NCI-H128 (cell line): ENCODE measurements at regions not wholly inside any gene's neighbourhood (a gene's known extent, or its start where the extent isn't known, plus 50 kb on each side); places are given as distances from the start of the nearest gene placed in this dataset.
"Not testable (repeated sequence)": the region's sequence is repeated elsewhere in the genome, so short reads cannot be mapped to it uniquely, and the experiment has no call there.

Source experiments
- DNase-seq: peaks from one replicate; lab custom pipeline; 2025; ENCODE audit not compliant: unreplicated experiment; lab: John Stamatoyannopoulos, UW

DNA sequence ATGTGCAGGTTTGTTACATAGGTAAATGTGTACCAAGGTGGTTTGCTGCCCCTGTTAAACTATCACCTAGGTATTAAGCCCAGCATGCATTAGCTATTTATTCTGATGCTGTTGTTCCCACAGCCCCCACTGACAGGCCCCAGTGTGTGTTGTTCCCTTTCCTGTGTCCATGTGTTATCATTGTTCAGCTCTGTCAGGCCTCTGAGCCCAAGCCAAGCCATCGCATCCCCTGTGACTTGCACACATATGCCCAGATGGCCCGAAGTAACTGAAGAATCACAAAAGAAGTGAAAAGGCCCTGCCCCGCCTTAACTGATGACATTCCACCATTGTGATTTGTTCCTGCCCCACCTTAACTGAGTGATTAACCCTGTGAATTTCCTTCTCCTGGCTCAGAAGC is 757.5 kb downstream of the NR2F1-AS1 start:
- DNase-seq: not testable (repeated sequence)

DNA sequence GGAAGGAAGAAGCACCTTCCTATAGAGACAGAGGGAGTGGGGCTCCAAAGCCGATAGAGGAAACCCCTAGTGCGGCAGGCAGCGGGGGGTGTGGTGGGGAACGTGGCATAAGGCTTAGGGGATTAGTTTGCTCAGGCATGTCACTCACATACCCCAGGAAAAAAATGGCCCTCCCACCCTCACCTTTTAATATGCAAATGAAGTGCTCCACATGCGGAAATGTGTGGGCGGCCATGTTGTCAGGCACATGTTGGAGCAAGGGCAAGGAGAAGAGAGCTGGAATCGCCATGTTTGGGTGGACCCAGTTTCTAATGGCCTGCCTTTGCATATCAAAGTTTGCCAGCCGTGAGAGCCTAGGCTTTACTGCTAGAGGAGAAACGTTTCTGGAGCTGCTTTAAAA is 758.8 kb downstream of the NR2F1-AS1 start:
- no peak for DNase-seq

- no peak for DNase-seq
These were observed 771.1 kb downstream of the NR2F1-AS1 start for GRCh38 chr5:92809855-92810465.

- DNase-seq: no peak
These were observed 772.5 kb downstream of the NR2F1-AS1 start for GRCh38 chr5:92808474-92808873.

DNA sequence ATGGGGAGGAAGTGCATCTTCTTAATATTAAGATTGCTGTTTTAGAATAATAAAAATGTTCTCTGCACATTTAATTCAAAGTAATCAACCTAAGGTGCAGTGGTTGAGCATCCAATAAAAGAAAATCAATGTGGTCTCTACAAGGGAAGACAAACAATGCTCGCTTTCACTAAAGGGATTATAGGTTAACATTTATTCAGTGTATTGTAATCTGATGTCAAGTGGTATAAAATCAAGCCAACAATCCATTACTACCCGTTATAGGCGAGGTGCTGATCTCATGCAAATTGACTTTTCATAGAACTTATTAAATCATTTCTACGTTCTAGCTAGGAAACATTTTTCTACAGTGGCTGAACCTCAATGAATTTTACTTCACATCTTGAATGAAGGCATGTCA is 773.9 kb downstream of the NR2F1-AS1 start:
- DNase-seq: no peak

DNA sequence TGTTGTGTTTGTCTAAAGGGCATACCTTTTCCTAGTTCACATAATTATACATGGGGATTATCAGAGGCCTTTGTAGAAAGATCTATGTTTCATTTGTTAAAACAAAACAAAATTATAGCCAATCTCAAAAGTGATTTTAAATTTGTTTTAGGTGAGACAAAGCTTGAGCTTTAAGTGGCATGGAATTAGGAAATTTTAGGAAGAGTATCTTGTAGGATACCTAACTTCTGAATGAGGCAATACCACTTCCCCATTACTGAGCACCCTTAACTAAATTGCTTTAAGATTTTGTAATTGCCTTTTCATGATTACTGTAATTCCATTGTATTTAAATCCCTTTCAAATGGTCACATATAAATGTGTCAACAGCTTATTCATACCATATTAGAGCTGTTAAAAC is 775.6 kb downstream of the NR2F1-AS1 start:
- DNase-seq: no peak

DNA sequence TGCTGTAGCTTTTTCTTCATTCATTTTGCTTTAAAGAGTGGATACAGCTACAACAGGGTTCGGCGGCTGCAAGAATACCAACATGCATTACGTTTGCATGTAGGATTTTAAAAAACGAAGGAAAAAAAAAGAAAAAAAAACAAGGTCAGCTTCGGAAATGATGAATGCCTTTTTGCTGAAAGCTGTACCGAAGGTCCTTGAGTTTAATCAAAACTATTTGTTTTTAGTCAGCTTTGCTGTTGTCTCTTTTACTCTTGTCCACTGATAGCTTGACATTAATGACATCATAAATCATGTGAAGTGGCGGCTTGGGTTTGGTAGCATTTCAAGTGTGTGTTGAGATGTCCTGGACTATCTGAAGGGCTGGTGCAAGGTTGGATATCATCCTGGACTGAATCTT is 779.1 kb downstream of the NR2F1-AS1 start:
- no peak for DNase-seq

GRCh38 chr5:92800365-92800764 is 780.7 kb downstream of the NR2F1-AS1 start:
- no peak for DNase-seq

DNA sequence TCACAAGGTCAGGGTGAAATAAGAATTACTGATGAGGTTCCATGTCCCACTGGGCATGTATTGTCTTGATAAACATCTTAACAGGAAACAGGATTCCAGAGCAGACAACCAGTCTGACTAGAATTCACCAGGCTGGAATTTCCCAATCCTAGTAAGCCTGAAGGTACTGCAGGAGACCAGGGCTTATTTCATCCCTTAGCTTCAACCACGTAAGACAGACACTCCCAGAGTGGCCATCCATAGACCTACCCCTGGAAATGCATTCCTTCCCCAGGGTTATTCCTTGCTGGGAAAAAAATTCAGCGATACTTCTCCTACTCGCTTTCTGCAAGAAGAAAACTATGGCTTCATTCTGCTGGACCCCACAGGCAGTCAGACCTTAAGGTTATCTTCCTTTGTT is 785.4 kb downstream of the NR2F1-AS1 start:
- DNase-seq: no peak

GRCh38 chr5:92780057-92780456 is 801.0 kb downstream of the NR2F1-AS1 start:
- no peak for DNase-seq

DNA sequence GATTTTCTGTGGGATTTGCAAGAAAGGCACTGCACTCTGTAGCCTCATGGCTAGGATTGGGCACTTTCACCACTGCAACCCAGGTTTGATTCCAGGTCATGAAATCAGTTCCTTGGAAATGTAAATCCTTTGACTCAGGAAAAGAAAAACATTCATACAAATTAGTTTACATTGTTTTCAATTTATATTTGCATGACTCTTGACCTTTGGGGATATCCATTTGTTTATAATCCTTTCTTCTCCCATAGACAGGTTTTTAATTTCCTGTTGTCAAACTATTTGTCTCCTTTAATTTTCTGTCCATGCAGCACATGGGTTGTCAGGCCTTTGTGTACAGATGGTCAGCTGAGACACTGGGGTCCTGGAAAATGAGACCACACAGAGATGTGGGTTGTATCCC is 801.5 kb downstream of the NR2F1-AS1 start:
- no peak for DNase-seq

GRCh38 chr5:92778261-92778660 is 802.8 kb downstream of the NR2F1-AS1 start:
- no peak for DNase-seq

- no peak for DNase-seq
These were observed 803.6 kb downstream of the NR2F1-AS1 start for GRCh38 chr5:92777421-92777820.

- no peak for DNase-seq
These were observed 805.1 kb downstream of the NR2F1-AS1 start for GRCh38 chr5:92775711-92776615.

DNA sequence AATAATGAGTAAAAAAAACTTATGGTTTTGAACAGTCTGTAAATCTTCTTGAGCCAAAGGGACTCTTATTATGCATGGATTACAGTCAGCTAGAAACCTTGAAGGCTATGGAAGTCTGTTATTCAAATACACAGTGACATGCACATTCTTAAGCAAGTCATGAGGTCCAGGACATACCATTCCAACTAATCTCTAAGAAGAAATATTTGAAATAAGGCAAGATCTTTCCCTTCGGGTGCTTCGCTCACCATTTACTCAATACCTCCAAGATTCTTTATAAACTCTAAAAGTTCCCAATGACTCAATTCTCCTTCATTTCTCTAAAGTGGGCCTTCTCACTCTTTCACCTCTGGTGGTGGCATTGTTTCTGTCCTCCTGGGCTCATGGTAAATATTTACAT is 811.0 kb downstream of the NR2F1-AS1 start:
- no peak for DNase-seq

- no peak for DNase-seq
These were observed 819.4 kb downstream of the NR2F1-AS1 start for GRCh38 chr5:92761585-92761984.

GRCh38 chr5:92760550-92760949 is 820.5 kb downstream of the NR2F1-AS1 start:
- DNase-seq: no peak

- DNase-seq: no peak
These were observed 822.5 kb downstream of the NR2F1-AS1 start for GRCh38 chr5:92758552-92758951.

GRCh38 chr5:92749943-92750342 is 831.1 kb downstream of the NR2F1-AS1 start:
- DNase-seq: no peak

DNA sequence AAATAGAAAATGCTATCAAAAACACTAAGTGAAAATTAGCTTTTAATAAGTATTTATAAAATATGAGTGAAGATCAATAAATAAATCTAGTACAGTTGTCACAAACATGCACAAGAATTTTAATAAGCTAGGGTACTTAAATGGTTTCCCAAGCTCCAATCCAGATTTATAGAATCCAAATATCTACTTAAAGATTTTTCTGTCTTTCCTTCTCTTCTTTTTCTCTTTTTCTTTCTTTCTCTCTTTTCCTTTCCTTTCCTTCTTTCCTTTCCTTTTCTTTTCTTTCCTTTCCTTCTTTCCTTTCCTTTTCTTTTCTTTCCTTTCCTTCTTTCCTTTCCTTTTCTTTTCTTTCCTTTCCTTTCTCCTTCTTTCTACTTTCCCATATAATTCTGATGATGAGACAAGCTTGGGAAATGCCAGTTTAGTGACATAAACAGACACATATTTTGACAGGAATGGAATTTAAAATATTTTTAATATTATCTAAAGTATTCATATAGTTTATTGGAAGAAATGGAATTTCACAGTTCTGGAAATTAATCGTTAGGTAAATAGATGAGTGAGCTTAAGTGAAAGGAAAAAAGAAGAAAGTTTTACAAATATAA is 832.8 kb downstream of the NR2F1-AS1 start:
- DNase-seq: no peak

GRCh38 chr5:92741906-92742305 is 839.1 kb downstream of the NR2F1-AS1 start:
- no peak for DNase-seq
